DMS53 treated with DMSO at 0.1 percent for 48 hours (cell line): ENCODE measurements at regions not wholly inside any gene's neighbourhood (a gene's known extent, or its start where the extent isn't known, plus 50 kb on each side); places are given as distances from the start of the nearest gene placed in this dataset.

ENCODE experiments used
- DNase-seq: peaks from one replicate; lab custom pipeline; 2025; ENCODE audit not compliant: unreplicated experiment; lab: John Stamatoyannopoulos, UW

- no peak for DNase-seq
These were observed 480.5 kb downstream of the EPM2A start for GRCh38 chr6:145254649-145255401.

GRCh38 chr6:145257704-145258103 lies 477.6 kb downstream of the EPM2A start:
- DNase-seq, result no peak

- DNase-seq, result no peak
These were observed 477.2 kb downstream of the EPM2A start for GRCh38 chr6:145258122-145258521.

GRCh38 chr6:145260484-145261175 lies 474.7 kb downstream of the EPM2A start:
- no peak for DNase-seq

- no peak for DNase-seq
These were observed 473.6 kb downstream of the EPM2A start for GRCh38 chr6:145261758-145262157.

GRCh38 chr6:145262771-145263170 lies 472.5 kb downstream of the EPM2A start:
- no peak for DNase-seq

- DNase-seq, result no peak
These were observed 471.5 kb downstream of the EPM2A start for GRCh38 chr6:145263778-145264211.

GRCh38 chr6:145266432-145267075 lies 468.8 kb downstream of the EPM2A start:
- DNase-seq, result no peak

GRCh38 chr6:145267076-145267867 lies 468.0 kb downstream of the EPM2A start:
- DNase-seq, result peak; percentile 72

GRCh38 chr6:145270464-145270863 lies 464.9 kb downstream of the EPM2A start:
- no peak for DNase-seq

GRCh38 chr6:145271040-145271439 lies 464.3 kb downstream of the EPM2A start:
- no peak for DNase-seq

GRCh38 chr6:145271577-145271976 lies 463.7 kb downstream of the EPM2A start:
- no peak for DNase-seq

- no peak for DNase-seq
These were observed 463.1 kb downstream of the EPM2A start for GRCh38 chr6:145272246-145272645.

- DNase-seq, result no peak
These were observed 462.2 kb downstream of the EPM2A start for GRCh38 chr6:145273136-145273535.

GRCh38 chr6:145274083-145274482 lies 461.2 kb downstream of the EPM2A start:
- no peak for DNase-seq

GRCh38 chr6:145275019-145275418 lies 460.3 kb downstream of the EPM2A start:
- no peak for DNase-seq

GRCh38 chr6:145275787-145276186 lies 459.5 kb downstream of the EPM2A start:
- no peak for DNase-seq

- DNase-seq, result no peak
These were observed 458.6 kb downstream of the EPM2A start for GRCh38 chr6:145276756-145277155.

- no peak for DNase-seq
These were observed 457.8 kb downstream of the EPM2A start for GRCh38 chr6:145277358-145278086.

- DNase-seq, result no peak
These were observed 457.0 kb downstream of the EPM2A start for GRCh38 chr6:145278163-145278807.
